GM12878 (cell line): ENCODE measurements at regions not wholly inside any gene's neighbourhood (a gene's known extent, or its start where the extent isn't known, plus 50 kb on each side); places are given as distances from the start of the nearest gene placed in this dataset.

Experiments
- ATAC-seq: fragments of 200-7000 bp; cut with Tn5 transposase; 3 replicates; pipeline ENCODE4 v1.9.1; 2020; ENCODE audit warnings: mild to moderate bottlenecking, moderate library complexity
- BruUV-seq: library from RNA; stranded (reverse); fragments of 400-500 nt; replicated peaks from 2 replicates; lab custom pipeline; 2021; lab: Mats Ljungman, UMichigan
- CTCF ChIA-PET: fragments of 300-600 bp; sonication (Branson Sonifier 250); formaldehyde crosslinking; extraction: SDS; loops from one replicate; lab custom pipeline; 2021; ENCODE audit warnings: inconsistent platforms; lab: Yijun Ruan, JAX
- POLR2A ChIA-PET: fragments of 350-600 bp; formaldehyde crosslinking; extraction: SDS; loops from one replicate; lab custom pipeline; 2021; ENCODE audit warnings: inconsistent platforms; lab: Charles Lee
- RAD21 ChIA-PET: fragments of 300-600 bp; sonication (Branson Sonifier 250); formaldehyde crosslinking; loops from one replicate; lab custom pipeline; 2023; ENCODE audit warnings: antibody characterized with exemption; ENCODE audit not compliant: unreplicated experiment; lab: Charles Lee
- SMC1A ChIA-PET: fragments of 300-600 bp; sonication (Branson Sonifier 250); formaldehyde crosslinking; loops from one replicate; lab custom pipeline; 2023; ENCODE audit not compliant: unreplicated experiment, uncharacterized antibody; lab: Charles Lee
- DNase-seq: peaks from one replicate; pipeline ENCODE4 v3.0.0-alpha.2; 2011; ENCODE audit warnings: low read depth, low spot score
- FAIRE-seq: peaks from 3 replicates; lab custom pipeline; 2011; peaks lifted over from hg19 to GRCh38; lab: Jason Lieb, UNC
- H2AFZ ChIP-seq: 2 replicates; pipeline ENCODE4 v1.6.0; 2011; ENCODE audit warnings: low read depth, low read length, control low read depth; ENCODE audit not compliant: control insufficient read depth
- H3K27ac ChIP-seq: 2 replicates; pipeline ENCODE4 v1.5.1; 2011; ENCODE audit warnings: control low read depth; ENCODE audit not compliant: control insufficient read depth, insufficient read depth
- H3K27me3 ChIP-seq, 2 experiments: replicated peaks in 1 of 2; 2 replicates each; pipeline versions ENCODE4 v1.6.0 to v1.6.1; 2011; ENCODE audit warnings: low read length in 1 of 2; ENCODE audit not compliant: control insufficient read depth in 2 of 2, insufficient read depth in 2 of 2
- H3K36me3 ChIP-seq, 2 experiments: 2 replicates each; pipeline ENCODE4 v1.5.1; 2011; ENCODE audit warnings: low read length in 1 of 2; ENCODE audit not compliant: control insufficient read depth in 2 of 2, insufficient read depth in 2 of 2
- H3K4me1 ChIP-seq: 2 replicates; pipeline ENCODE4 v1.6.1; 2011; ENCODE audit warnings: mild to moderate bottlenecking, low read length, moderate library complexity, mixed read lengths; ENCODE audit not compliant: control insufficient read depth, insufficient read depth
- H3K4me2 ChIP-seq: 2 replicates; pipeline ENCODE4 v1.6.0; 2011; ENCODE audit warnings: control low read depth; ENCODE audit not compliant: control insufficient read depth, insufficient read depth
- H3K4me3 ChIP-seq: fragments of 200-600 bp; sonication (generic); 2 replicates; pipeline ENCODE4 v1.5.1; 2016
- H3K79me2 ChIP-seq: 2 replicates; pipeline ENCODE4 v1.6.0; 2011; ENCODE audit warnings: low read length; ENCODE audit not compliant: control insufficient read depth, insufficient read depth
- H3K9ac ChIP-seq: 2 replicates; pipeline ENCODE4 v1.8.0; 2011; ENCODE audit warnings: low read length, control low read depth, mixed read lengths; ENCODE audit not compliant: control insufficient read depth, insufficient read depth
- H3K9me3 ChIP-seq: replicated peaks from 3 replicates; pipeline ENCODE4 v1.5.1; 2011; ENCODE audit warnings: mild to moderate bottlenecking, low read length; ENCODE audit not compliant: control insufficient read depth, insufficient read depth
- H4K20me1 ChIP-seq: 2 replicates; pipeline ENCODE4 v1.6.0; 2011; ENCODE audit not compliant: control insufficient read depth, insufficient read depth
- BCL11A ChIP-seq: IDR thresholded peaks from 2 replicates; pipeline ENCODE4 v1.6.1; 2011; ENCODE audit warnings: low read depth, low read length
- EGR1 ChIP-seq, 2 experiments: IDR thresholded peaks; 1 replicate in 1 of 2; 2 replicates in 1 of 2; pipeline ENCODE4 v1.6.1; 2011 to 2012; ENCODE audit warnings: low read depth in 2 of 2, low read length in 2 of 2, borderline replicate concordance in 1 of 2, mild to moderate bottlenecking in 1 of 2, moderate library complexity in 1 of 2
- GABPA ChIP-seq: IDR thresholded peaks from 2 replicates; pipeline ENCODE4 v1.6.1; 2014; ENCODE audit warnings: antibody characterized with exemption, low read depth, mild to moderate bottlenecking, inconsistent platforms
- MTA2 ChIP-seq: fragments of 450-650 bp; IDR thresholded peaks from 2 replicates; pipeline ENCODE4 v1.6.1; 2016; ENCODE audit warnings: low read depth, mild to moderate bottlenecking, moderate library complexity
- MXI1 ChIP-seq: fragments of 150-350 bp; IDR thresholded peaks from 2 replicates; pipeline ENCODE4 v1.6.1; 2011; ENCODE audit warnings: low read depth, mild to moderate bottlenecking, inconsistent platforms, low read length, improper control_type of control experiment
- MYB ChIP-seq: fragments of 150-350 bp; IDR thresholded peaks from 2 replicates; pipeline ENCODE4 v1.6.1; 2014; ENCODE audit warnings: mild to moderate bottlenecking, low read depth, low read length, borderline replicate concordance
- NFXL1 ChIP-seq: fragments of 450-650 bp; IDR thresholded peaks from 2 replicates; pipeline ENCODE4 v1.6.1; 2017; ENCODE audit warnings: antibody characterized with exemption, mild to moderate bottlenecking, borderline replicate concordance
- PAX8 ChIP-seq: fragments of 450-650 bp; IDR thresholded peaks from 2 replicates; pipeline ENCODE4 v1.6.1; 2017; ENCODE audit warnings: mild to moderate bottlenecking, moderate library complexity
- POLR2AphosphoS5 ChIP-seq: IDR thresholded peaks from 2 replicates; pipeline ENCODE4 v1.6.1; 2011; ENCODE audit warnings: mild to moderate bottlenecking, low read length, inconsistent platforms
- SMAD1 ChIP-seq: fragments of 450-650 bp; IDR thresholded peaks from 2 replicates; pipeline ENCODE4 v1.6.1; 2018; ENCODE audit warnings: mild to moderate bottlenecking, low read depth; ENCODE audit not compliant: partially characterized antibody
- SMARCA5 ChIP-seq: fragments of 450-650 bp; IDR thresholded peaks from 2 replicates; pipeline ENCODE4 v1.6.1; 2017; ENCODE audit warnings: mild to moderate bottlenecking
- SMC3 ChIP-seq: IDR thresholded peaks from 2 replicates; pipeline ENCODE4 v1.6.1; 2011; ENCODE audit warnings: low read length, improper control_type of control experiment, borderline replicate concordance
- SUZ12 ChIP-seq: fragments of 200-600 bp; sonication (generic); IDR thresholded peaks from one replicate; pipeline ENCODE4 v1.6.1; 2018; ENCODE audit warnings: antibody characterized with exemption, mild to moderate bottlenecking; ENCODE audit not compliant: unreplicated experiment
- TARDBP ChIP-seq: IDR thresholded peaks from 2 replicates; pipeline ENCODE4 v1.6.1; 2016; ENCODE audit warnings: borderline replicate concordance
- WGBS: methylation state at CpG from one replicate; pipeline ENCODE4 v1.1.6; 2016; ENCODE audit warnings: low lambda C conversion rate; ENCODE audit not compliant: insufficient replicate concordance, insufficient coverage; ENCODE audit errors: missing lambda C conversion rate; 5-methylcytosine and 5-hydroxymethylcytosine counted together
- in situ Hi-C: fragments of 300-500 bp; cut with MboI; formaldehyde crosslinking; loops from 9 replicates; pipeline ENCODE4 v1.14.3; 2018; ENCODE audit warnings: mixed read lengths
- intact Hi-C: fragments of 100-400 bp; cut with micrococcal nuclease; formaldehyde crosslinking; loops from one replicate; pipeline ENCODE4 v1.14.2; 2022; ENCODE audit not compliant: unreplicated experiment

- H4K20me1 ChIP-seq, result no peaks in the 10 kb centered on the region
- no peaks in the 10 kb centered on the region for H3K79me2 ChIP-seq
- H3K4me2 ChIP-seq, result no peak overlapping the region
- CTCF ChIA-PET, result no interaction called here
- in situ Hi-C loops, result no loop called here
- TF ChIP-seq NFXL1, result no peak
- TF ChIP-seq GABPA, result no peak
- no peak for TF ChIP-seq SUZ12
- no peak for TF ChIP-seq SMC3
- TF ChIP-seq BCL11A, result no peak
- POLR2A ChIA-PET, result no interaction called here
- no peak overlapping the region for H3K27ac ChIP-seq
- H3K27me3 ChIP-seq, result no peaks in the 10 kb centered on the region
- H3K36me3 ChIP-seq, result no peaks in the 10 kb centered on the region
- no peak overlapping the region for H3K4me3 ChIP-seq
- intact Hi-C loops, result no loop called here
- RAD21 ChIA-PET, result no interaction called here
- BruUV-seq, result no TSS peak
- no peak overlapping the region for H2AFZ ChIP-seq
- FAIRE-seq (no peak), ATAC-seq (no peak), DNase-seq (no peak)
- SMC1A ChIA-PET, result no interaction called here
- H3K9me3 ChIP-seq, result no peaks in the 10 kb centered on the region
- 11% methylated on average over 3 of the region's 3 CpGs for whole genome bisulfite sequencing
- no peak overlapping the region for H3K9ac ChIP-seq
- H3K4me1 ChIP-seq, result no peaks in the 10 kb centered on the region
Observed at GRCh38 chr13:107807306-107808073, 407.8 kb downstream of the LIG4 start.

- no peak overlapping the region for H3K9ac ChIP-seq
- DNase-seq, result no peak
- in situ Hi-C loops (no loop called here), intact Hi-C loops (no loop called here)
- H3K4me1 ChIP-seq, result no peaks in the 10 kb centered on the region
- no peak overlapping the region for H2AFZ ChIP-seq
- ATAC-seq, result no peak
- BruUV-seq, result no TSS peak
- SMC1A ChIA-PET, result no interaction called here
- H3K79me2 ChIP-seq, result no peaks in the 10 kb centered on the region
- no peak overlapping the region for H3K27ac ChIP-seq
- TF ChIP-seq TARDBP, result no peak
- no peak for TF ChIP-seq MXI1
- no peak for TF ChIP-seq SMARCA5
- TF ChIP-seq MYB, result no peak
- TF ChIP-seq POLR2AphosphoS5, result no peak
- no peak for TF ChIP-seq MTA2
- TF ChIP-seq SMAD1, result no peak
- no peak for TF ChIP-seq PAX8
- TF ChIP-seq EGR1 (IDR thresholded peaks at IDR 0.05; ENCODE audit: borderline replicate concordance in 1 of 2, low read depth in 2 of 2, low read length in 2 of 2), result no peak
- TF ChIP-seq GABPA, result no peak
- H3K9me3 ChIP-seq, result no peaks in the 10 kb centered on the region
- RAD21 ChIA-PET, result no interaction called here
- no peaks in the 10 kb centered on the region for H4K20me1 ChIP-seq
- CTCF ChIA-PET, result no interaction called here
- H3K4me3 ChIP-seq, result no peak overlapping the region
- H3K27me3 ChIP-seq, result no peaks in the 10 kb centered on the region
- WGBS, result 0% methylated on average over 2 of the region's 2 CpGs
- H3K36me3 ChIP-seq, result no peaks in the 10 kb centered on the region
- no peak for FAIRE-seq
- no peak overlapping the region for H3K4me2 ChIP-seq
- POLR2A ChIA-PET, result no interaction called here
Observed at GRCh38 chr13:107806726-107807125, 408.6 kb downstream of the LIG4 start.
